ENCODE measurements at regions not wholly inside any gene's neighbourhood (a gene's known extent, or its start where the extent isn't known, plus 50 kb on each side); places are given as distances from the start of the nearest gene placed in this dataset.
"Not testable (repeated sequence)": the region's sequence is repeated elsewhere in the genome, so short reads cannot be mapped to it uniquely, and the experiment has no call there.

DNA sequence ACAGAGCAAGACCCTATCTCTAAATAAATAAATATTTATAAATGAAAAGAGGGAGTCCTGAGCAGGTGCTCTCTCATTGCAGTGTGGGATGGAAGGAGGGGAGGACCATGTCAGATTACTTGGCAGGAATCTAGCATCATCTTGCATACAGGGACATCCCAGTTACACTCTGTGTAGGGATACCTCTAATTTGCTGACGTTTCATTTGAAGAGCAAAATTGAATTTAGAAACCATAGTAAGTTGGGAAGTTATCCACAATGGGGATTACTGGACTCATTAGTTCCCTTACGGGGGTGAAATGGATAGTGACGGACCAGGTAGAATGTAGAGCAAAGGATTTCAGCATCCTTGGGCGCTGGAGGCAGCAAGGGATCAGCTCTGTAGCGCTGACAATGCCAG lies 52.1 kb downstream of the ARHGEF18 start:
- H3K9ac ChIP-seq (ENCODE audit: low read depth, low read length), result no peak overlapping the region
- H3K4me1 ChIP-seq (ENCODE audit: control insufficient read depth, insufficient read depth, low read length), result peaks cover 23% of the 10 kb centered on the region
- H3K27me3 ChIP-seq (ENCODE audit: control insufficient read depth, insufficient read depth, low read length), result no peaks in the 10 kb centered on the region
- H3K9me3 ChIP-seq (replicated peaks; ENCODE audit: low read length), result no peaks in the 10 kb centered on the region
- no peak overlapping the region for H3K4me3 ChIP-seq (ENCODE audit: low read length)
- no peaks in the 10 kb centered on the region for H3K36me3 ChIP-seq (ENCODE audit: insufficient read depth, low read length)
- H3K4me2 ChIP-seq (ENCODE audit: low read length), result no peak overlapping the region

DNA sequence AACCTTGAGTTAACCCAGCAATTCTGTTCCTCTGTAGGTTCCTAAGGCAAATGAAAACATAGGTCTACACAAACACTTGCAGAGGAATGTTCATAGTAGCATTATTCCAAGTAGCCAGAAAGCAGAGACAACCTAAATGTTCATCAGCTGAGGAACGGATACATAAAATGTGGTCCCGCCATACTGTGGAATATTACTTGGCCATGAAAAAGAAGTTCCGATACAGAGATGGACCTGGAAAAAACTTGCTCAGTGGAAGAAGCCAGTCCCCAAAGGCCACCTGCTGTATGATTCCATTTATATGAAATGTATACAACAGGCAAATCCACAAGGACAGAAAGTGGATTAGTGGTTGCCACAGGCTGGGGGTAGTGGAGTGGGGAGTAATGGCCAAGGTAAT lies 53.0 kb downstream of the ARHGEF18 start:
- no peak overlapping the region for H3K4me3 ChIP-seq (ENCODE audit: low read length)

DNA sequence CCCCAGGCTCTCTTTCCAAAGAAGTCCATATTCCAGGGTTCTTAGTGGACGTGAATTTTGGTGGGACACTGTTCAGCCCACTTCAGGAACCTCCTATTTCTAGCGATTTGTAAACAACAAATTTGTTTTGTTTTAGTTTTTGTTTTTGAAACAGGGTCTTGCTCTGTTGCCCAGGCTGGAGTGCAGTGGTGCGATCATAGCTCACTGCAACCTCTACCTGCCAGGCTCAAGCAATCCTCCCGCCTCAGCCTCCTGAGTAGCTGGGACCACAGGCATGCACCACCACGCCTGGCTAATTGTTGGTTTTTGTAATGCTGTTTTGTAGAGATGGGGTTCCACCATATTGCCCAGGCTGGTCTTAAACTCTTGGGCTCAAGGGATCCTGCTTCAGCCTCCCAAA lies 56.7 kb downstream of the ARHGEF18 start:
- not testable (repeated sequence) for H3K36me3 ChIP-seq (ENCODE audit: insufficient read depth, low read length); H3K27me3 ChIP-seq (ENCODE audit: control insufficient read depth, insufficient read depth, low read length); H3K4me1 ChIP-seq (ENCODE audit: control insufficient read depth, insufficient read depth, low read length); H3K9me3 ChIP-seq (replicated peaks; ENCODE audit: low read length); H3K9ac ChIP-seq (ENCODE audit: low read depth, low read length); H3K4me2 ChIP-seq (ENCODE audit: low read length); H3K4me3 ChIP-seq (ENCODE audit: low read length)

More for the DNA sequence above, 53.0 kb downstream of the ARHGEF18 start:
- H3K9me3 ChIP-seq (replicated peaks; ENCODE audit: low read length), result no peaks in the 10 kb centered on the region
- H3K36me3 ChIP-seq (ENCODE audit: insufficient read depth, low read length), result no peaks in the 10 kb centered on the region
- no peak overlapping the region for H3K9ac ChIP-seq (ENCODE audit: low read depth, low read length)
- H3K27me3 ChIP-seq (ENCODE audit: control insufficient read depth, insufficient read depth, low read length), result no peaks in the 10 kb centered on the region
- H3K4me2 ChIP-seq (ENCODE audit: low read length), result no peak overlapping the region
- H3K4me1 ChIP-seq (ENCODE audit: control insufficient read depth, insufficient read depth, low read length), result peaks cover 19% of the 10 kb centered on the region

DNA sequence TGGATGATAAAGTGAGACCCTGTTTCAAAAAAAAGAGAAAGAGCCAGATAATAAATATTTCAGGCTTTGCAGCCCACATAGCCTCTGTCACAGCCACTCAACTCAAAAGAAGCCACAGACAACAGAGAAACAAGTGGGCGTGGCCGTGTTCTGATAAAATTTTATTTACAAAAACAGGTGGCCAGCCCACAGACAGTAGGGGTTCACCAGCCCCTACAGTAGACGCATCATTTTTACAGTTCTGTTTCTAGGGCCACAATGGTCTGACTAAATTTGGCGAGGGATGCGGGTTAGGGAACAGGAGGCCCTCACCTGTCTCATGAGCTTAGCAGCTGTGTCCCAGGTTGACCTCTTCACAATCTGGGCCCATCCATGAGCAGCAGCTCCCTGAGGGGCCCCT lies 59.5 kb downstream of the ARHGEF18 start:
- Histone ChIP-seq H3K4me1 (ENCODE audit: control insufficient read depth, insufficient read depth, low read length) (no peaks in the 10 kb centered on the region), H3K4me3 (ENCODE audit: low read length) (no peak overlapping the region), H3K4me2 (ENCODE audit: low read length) (no peak overlapping the region), H3K9ac (ENCODE audit: low read depth, low read length) (no peak overlapping the region), H3K9me3 (replicated peaks; ENCODE audit: low read length) (no peaks in the 10 kb centered on the region), H3K36me3 (ENCODE audit: insufficient read depth, low read length) (peaks cover 2% of the 10 kb centered on the region), H3K27me3 (ENCODE audit: control insufficient read depth, insufficient read depth, low read length) (no peaks in the 10 kb centered on the region)

DNA sequence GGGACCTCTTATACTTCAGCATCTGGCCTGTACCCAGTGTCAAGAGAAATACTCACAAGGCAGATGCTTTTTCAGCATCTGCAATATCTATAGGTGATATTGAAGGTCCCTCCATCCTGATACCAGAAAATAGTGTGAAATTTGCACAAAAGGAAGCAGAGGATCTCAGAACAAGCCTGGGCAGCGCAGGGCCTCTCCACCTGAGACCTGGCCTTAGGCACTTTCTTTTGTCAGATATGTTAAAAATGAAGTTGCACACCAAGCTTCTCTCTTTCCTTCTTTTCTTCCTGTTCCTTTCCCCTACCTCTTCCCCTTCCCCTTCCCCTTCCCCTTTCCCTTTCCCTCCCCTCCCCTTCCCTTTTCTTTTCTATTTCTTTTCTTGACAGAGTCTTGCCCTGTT lies 62.2 kb downstream of the ARHGEF18 start:
- Histone ChIP-seq H3K9ac (ENCODE audit: low read depth, low read length) (no peak overlapping the region), H3K4me2 (ENCODE audit: low read length) (no peak overlapping the region), H3K4me1 (ENCODE audit: control insufficient read depth, insufficient read depth, low read length) (no peaks in the 10 kb centered on the region), H3K36me3 (ENCODE audit: insufficient read depth, low read length) (peaks cover 2% of the 10 kb centered on the region), H3K4me3 (ENCODE audit: low read length) (no peak overlapping the region), H3K9me3 (replicated peaks; ENCODE audit: low read length) (no peaks in the 10 kb centered on the region), H3K27me3 (ENCODE audit: control insufficient read depth, insufficient read depth, low read length) (no peaks in the 10 kb centered on the region)

DNA sequence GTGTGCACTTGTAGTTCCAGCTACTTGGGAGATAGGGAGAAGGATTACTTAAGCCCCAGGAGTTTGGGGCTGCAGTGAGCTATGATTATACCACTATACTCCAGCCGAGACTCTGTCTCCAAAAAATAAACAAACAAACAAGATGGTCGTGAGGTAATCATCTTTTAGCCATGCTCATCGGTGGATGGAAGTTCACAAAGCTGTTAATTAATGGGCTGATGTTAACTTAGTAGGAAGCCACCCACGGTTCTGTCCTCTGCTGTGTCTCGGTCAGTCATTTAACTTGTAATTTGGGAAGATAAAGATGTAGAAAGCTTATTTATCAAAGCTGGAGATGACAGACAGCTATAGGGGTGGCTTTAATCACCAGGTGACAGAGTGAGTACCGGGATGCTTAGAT lies 64.9 kb downstream of the ARHGEF18 start:
- H3K4me3 ChIP-seq (ENCODE audit: low read length), result no peak overlapping the region
- no peaks in the 10 kb centered on the region for H3K9me3 ChIP-seq (replicated peaks; ENCODE audit: low read length)
- H3K36me3 ChIP-seq (ENCODE audit: insufficient read depth, low read length), result no peaks in the 10 kb centered on the region
- H3K4me2 ChIP-seq (ENCODE audit: low read length), result no peak overlapping the region
- peaks cover 11% of the 10 kb centered on the region for H3K4me1 ChIP-seq (ENCODE audit: control insufficient read depth, insufficient read depth, low read length)
- no peaks in the 10 kb centered on the region for H3K27me3 ChIP-seq (ENCODE audit: control insufficient read depth, insufficient read depth, low read length)
- no peak overlapping the region for H3K9ac ChIP-seq (ENCODE audit: low read depth, low read length)

DNA sequence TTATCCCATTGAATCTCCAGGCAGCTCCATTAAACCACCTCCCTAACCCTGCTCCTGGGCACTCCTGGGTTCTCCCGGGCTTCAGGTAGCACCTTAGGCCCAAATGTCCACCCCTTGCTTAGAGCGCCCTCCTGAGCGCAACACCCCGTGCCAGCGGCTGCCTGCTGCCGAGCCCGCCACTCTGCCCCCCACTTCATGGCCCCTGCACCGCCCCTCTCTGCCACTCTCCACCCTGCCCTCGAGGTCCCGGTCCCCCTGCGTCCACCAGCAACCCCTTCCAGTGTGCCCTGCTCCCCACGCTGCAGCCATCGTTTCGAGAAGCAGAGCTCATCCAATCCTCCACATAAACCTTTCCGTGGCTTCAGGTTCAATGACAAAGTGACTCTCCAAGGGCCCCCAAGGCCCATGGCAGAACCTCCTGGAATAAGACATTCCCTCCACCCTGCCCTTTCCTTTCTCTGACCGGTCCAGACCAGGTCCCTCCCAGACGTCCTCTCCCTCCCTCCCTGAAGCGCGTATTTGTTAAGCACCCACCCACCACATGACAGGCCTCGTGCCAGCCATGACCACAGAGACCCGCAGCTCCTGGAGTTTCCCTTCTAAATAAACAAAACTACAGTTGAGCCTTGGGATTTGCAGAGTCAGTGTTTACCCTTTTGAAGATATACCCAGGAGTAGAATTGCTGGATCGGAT lies 66.6 kb downstream of the ARHGEF18 start:
- Histone ChIP-seq H3K27me3 (ENCODE audit: control insufficient read depth, insufficient read depth, low read length) (no peaks in the 10 kb centered on the region), H3K4me3 (ENCODE audit: low read length) (no peak overlapping the region), H3K9me3 (replicated peaks; ENCODE audit: low read length) (no peaks in the 10 kb centered on the region), H3K9ac (ENCODE audit: low read depth, low read length) (no peak overlapping the region), H3K36me3 (ENCODE audit: insufficient read depth, low read length) (no peaks in the 10 kb centered on the region), H3K4me1 (ENCODE audit: control insufficient read depth, insufficient read depth, low read length) (peaks cover 11% of the 10 kb centered on the region), H3K4me2 (ENCODE audit: low read length) (no peak overlapping the region)

DNA sequence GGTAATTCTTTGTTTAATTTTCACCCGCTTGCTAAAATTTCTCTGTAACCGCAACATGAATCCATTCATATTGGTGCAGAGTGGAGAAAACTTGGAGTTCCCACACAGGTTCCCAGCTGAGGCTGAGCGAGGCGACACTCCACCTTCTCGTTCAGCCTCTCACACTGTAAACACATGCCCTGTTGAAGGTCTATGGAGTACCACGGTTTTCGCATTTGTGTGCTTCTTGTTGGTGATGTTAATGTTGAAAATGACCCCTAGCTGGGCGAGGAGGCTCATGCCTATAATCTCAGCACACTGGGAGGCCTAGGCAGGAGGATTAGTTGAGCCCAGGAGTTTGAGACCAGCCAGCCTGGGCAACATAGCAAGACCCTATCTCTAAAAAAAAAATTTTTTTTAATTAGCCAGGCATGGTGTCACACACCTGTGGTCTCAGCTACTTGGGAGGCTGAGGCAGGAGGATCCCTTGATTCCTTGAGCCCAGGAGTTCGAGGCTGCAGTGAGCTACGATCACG lies 67.2 kb downstream of the ARHGEF18 start:
- Histone ChIP-seq H3K4me2 (ENCODE audit: low read length) (no peak overlapping the region), H3K4me1 (ENCODE audit: control insufficient read depth, insufficient read depth, low read length) (peaks cover 11% of the 10 kb centered on the region), H3K9ac (ENCODE audit: low read depth, low read length) (no peak overlapping the region), H3K27me3 (ENCODE audit: control insufficient read depth, insufficient read depth, low read length) (no peaks in the 10 kb centered on the region), H3K9me3 (replicated peaks; ENCODE audit: low read length) (no peaks in the 10 kb centered on the region), H3K36me3 (ENCODE audit: insufficient read depth, low read length) (no peaks in the 10 kb centered on the region), H3K4me3 (ENCODE audit: low read length) (no peak overlapping the region)

DNA sequence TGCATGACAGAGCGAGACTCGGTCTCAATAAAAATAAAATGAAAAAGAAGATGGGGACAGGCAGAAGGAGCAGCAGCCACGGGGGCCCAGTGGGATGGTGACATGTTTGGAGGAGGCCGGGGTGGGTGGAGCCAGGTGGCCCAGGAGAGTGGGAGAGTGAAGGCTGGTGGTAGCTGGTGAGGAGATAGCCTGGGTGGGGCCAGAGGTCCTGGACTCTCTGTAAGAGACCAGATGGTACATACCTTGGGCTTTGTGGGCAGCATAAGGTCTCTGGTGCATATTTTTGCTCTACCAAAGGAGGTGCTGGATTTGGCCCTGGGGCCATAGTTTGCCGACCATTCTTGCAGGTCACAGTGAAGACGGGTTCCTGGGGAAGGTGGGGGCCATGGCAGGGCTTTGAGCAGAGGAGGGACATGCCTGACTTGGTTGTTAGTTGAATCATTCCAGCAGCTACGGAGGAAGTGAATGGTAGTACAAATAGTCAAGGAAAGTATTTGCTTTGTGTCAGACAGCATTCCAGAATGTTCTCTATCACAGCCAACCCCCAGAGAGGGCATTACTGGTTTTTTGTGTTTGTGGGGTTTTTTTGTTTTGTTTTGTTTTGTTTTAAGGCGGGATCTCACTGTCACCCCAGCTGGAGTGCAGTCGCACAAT lies 69.1 kb downstream of the ARHGEF18 start:
- Histone ChIP-seq H3K9me3 (replicated peaks; ENCODE audit: low read length) (no peaks in the 10 kb centered on the region), H3K4me3 (ENCODE audit: low read length) (no peak overlapping the region), H3K4me1 (ENCODE audit: control insufficient read depth, insufficient read depth, low read length) (peaks cover 11% of the 10 kb centered on the region), H3K9ac (ENCODE audit: low read depth, low read length) (no peak overlapping the region), H3K4me2 (ENCODE audit: low read length) (peak overlapping the region; percentile 37), H3K27me3 (ENCODE audit: control insufficient read depth, insufficient read depth, low read length) (no peaks in the 10 kb centered on the region), H3K36me3 (ENCODE audit: insufficient read depth, low read length) (peaks cover 4% of the 10 kb centered on the region)

DNA sequence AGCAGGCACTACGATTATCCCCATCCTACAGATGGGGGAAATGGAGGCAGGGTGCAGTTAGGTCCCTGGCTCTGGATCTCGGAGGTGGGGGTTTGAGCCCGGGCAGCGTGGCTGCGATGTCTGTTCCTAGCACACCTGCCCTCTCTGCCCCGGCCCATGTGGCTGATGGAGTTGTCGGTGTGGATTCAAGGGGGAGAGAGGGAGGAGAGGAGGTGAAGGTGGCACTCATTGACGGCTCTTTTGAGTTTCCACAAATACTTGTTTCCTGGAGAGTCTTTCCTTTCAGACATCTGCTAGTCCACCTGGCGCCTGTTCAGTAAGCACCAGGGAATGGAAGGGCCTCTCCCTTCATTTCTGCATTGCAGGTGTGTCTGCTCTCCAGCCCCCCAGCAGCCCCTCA lies 69.9 kb downstream of the ARHGEF18 start:
- peaks cover 4% of the 10 kb centered on the region for H3K36me3 ChIP-seq (ENCODE audit: insufficient read depth, low read length)
- no peaks in the 10 kb centered on the region for H3K9me3 ChIP-seq (replicated peaks; ENCODE audit: low read length)
- H3K4me3 ChIP-seq (ENCODE audit: low read length), result no peak overlapping the region

DNA sequence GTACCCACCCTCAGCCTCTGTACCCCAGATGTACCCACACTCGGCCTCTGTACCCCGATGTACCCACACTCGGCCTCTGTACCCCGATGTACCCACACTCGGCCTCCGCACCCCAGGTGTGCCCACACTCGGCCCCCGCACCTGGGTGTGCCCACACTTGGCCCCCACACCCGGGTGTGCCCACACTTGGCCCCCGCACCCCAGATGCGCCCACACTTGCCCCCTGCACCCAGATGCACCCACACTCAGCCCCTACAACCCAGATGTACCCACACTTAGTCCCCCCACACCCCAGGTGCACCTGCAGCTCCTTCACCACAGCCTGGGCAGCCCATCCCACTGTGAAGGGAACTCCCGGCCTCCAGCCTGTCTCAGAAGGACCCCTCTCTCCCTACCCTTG lies 69.7 kb downstream of the PEX11G start:
- Histone ChIP-seq H3K9ac (ENCODE audit: low read depth, low read length) (no peak overlapping the region), H3K4me3 (ENCODE audit: low read length) (no peak overlapping the region), H3K4me1 (ENCODE audit: control insufficient read depth, insufficient read depth, low read length) (peaks cover 11% of the 10 kb centered on the region), H3K4me2 (ENCODE audit: low read length) (no peak overlapping the region), H3K36me3 (ENCODE audit: insufficient read depth, low read length) (peaks cover 4% of the 10 kb centered on the region), H3K27me3 (ENCODE audit: control insufficient read depth, insufficient read depth, low read length) (no peaks in the 10 kb centered on the region), H3K9me3 (replicated peaks; ENCODE audit: low read length) (no peaks in the 10 kb centered on the region)

More for the DNA sequence above, 69.9 kb downstream of the ARHGEF18 start:
- H3K4me1 ChIP-seq (ENCODE audit: control insufficient read depth, insufficient read depth, low read length), result peaks cover 11% of the 10 kb centered on the region
- H3K9ac ChIP-seq (ENCODE audit: low read depth, low read length), result no peak overlapping the region
- no peak overlapping the region for H3K4me2 ChIP-seq (ENCODE audit: low read length)
- no peaks in the 10 kb centered on the region for H3K27me3 ChIP-seq (ENCODE audit: control insufficient read depth, insufficient read depth, low read length)

All from skeletal muscle satellite cell (primary cell).